IMR-90 (cell line): ENCODE measurements at regions not wholly inside any gene's neighbourhood (a gene's known extent, or its start where the extent isn't known, plus 50 kb on each side); places are given as distances from the start of the nearest gene placed in this dataset.

Source experiments
- MAFK ChIP-seq: IDR thresholded peaks from 2 replicates; pipeline ENCODE4 v1.6.1; 2012; ENCODE audit warnings: low read depth, low read length, improper control_type of control experiment
- NFE2L2 ChIP-seq: fragments of 150-350 bp; IDR thresholded peaks from 2 replicates; pipeline ENCODE4 v1.6.1; 2016; ENCODE audit warnings: low read depth, mild to moderate bottlenecking, low read length
- POLR2A ChIP-seq: IDR thresholded peaks from 2 replicates; pipeline ENCODE4 v1.6.1; 2012; ENCODE audit warnings: mild to moderate bottlenecking, low read depth, low read length
- RAD21 ChIP-seq: IDR thresholded peaks from 2 replicates; pipeline ENCODE4 v1.6.1; 2012; ENCODE audit warnings: low read length, improper control_type of control experiment
- RCOR1 ChIP-seq: IDR thresholded peaks from 2 replicates; pipeline ENCODE4 v1.6.1; 2012; ENCODE audit warnings: mild to moderate bottlenecking, low read length, improper control_type of control experiment; ENCODE audit not compliant: insufficient replicate concordance
- TF ChIP-seq, protein P1 (sequence below): conservative IDR thresholded peaks from 2 replicates; pipeline ENCODE4 v1.5.1; 2012; ENCODE audit warnings: mild to moderate bottlenecking, low read depth, low read length, improper control_type of control experiment
- TF ChIP-seq, protein P2 (sequence below): fragments of 150-350 bp; IDR thresholded peaks from 2 replicates; pipeline ENCODE4 v1.6.1; 2017; ENCODE audit warnings: mild to moderate bottlenecking, antibody characterized with exemption, low read length, low read depth
- TF ChIP-seq, protein P3 (sequence below): fragments of 150-350 bp; IDR thresholded peaks from 2 replicates; pipeline ENCODE4 v1.6.1; 2016; ENCODE audit warnings: low read depth, mild to moderate bottlenecking, low read length, moderate library complexity, borderline replicate concordance

DNA sequence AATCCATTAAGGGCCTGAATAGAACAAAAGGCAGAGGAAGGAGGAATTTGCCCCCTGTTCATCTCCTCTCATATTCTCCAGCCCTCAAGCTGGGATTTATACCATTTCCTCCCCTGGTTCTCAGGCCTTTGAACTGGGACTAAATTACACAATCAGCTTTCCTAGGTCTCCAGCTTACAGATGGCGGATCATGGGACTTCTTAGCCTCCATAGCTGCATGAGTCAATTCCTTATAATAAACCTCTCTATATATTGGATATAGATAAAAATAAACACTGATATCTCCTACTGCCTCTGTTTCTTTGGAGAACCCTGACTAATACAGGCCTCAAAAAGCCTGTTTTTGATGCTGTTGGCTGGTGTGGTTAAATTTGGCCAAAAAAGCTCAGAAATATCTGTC lies 84.5 kb upstream of the TMEM108 start:
- TF ChIP-seq, protein P1, sequence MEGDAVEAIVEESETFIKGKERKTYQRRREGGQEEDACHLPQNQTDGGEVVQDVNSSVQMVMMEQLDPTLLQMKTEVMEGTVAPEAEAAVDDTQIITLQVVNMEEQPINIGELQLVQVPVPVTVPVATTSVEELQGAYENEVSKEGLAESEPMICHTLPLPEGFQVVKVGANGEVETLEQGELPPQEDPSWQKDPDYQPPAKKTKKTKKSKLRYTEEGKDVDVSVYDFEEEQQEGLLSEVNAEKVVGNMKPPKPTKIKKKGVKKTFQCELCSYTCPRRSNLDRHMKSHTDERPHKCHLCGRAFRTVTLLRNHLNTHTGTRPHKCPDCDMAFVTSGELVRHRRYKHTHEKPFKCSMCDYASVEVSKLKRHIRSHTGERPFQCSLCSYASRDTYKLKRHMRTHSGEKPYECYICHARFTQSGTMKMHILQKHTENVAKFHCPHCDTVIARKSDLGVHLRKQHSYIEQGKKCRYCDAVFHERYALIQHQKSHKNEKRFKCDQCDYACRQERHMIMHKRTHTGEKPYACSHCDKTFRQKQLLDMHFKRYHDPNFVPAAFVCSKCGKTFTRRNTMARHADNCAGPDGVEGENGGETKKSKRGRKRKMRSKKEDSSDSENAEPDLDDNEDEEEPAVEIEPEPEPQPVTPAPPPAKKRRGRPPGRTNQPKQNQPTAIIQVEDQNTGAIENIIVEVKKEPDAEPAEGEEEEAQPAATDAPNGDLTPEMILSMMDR = no peak
- TF ChIP-seq POLR2A (no peak), NFE2L2 (no peak), RCOR1 (no peak), MAFK (no peak), RAD21 (no peak)
- TF ChIP-seq, protein P2, sequence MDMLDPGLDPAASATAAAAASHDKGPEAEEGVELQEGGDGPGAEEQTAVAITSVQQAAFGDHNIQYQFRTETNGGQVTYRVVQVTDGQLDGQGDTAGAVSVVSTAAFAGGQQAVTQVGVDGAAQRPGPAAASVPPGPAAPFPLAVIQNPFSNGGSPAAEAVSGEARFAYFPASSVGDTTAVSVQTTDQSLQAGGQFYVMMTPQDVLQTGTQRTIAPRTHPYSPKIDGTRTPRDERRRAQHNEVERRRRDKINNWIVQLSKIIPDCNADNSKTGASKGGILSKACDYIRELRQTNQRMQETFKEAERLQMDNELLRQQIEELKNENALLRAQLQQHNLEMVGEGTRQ = no peak
- TF ChIP-seq, protein P3, sequence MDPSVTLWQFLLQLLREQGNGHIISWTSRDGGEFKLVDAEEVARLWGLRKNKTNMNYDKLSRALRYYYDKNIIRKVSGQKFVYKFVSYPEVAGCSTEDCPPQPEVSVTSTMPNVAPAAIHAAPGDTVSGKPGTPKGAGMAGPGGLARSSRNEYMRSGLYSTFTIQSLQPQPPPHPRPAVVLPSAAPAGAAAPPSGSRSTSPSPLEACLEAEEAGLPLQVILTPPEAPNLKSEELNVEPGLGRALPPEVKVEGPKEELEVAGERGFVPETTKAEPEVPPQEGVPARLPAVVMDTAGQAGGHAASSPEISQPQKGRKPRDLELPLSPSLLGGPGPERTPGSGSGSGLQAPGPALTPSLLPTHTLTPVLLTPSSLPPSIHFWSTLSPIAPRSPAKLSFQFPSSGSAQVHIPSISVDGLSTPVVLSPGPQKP = no peak
